Endometrium (tissue), 2 donors: ENCODE measurements at regions not wholly inside any gene's neighbourhood (a gene's known extent, or its start where the extent isn't known, plus 50 kb on each side); places are given as distances from the start of the nearest gene placed in this dataset.

ENCODE experiments used
- FAIRE-seq: peaks from 2 replicates; lab custom pipeline; 2012; peaks lifted over from hg19 to GRCh38; lab: Jason Lieb, UNC
- donor health status: control.
- donor health status: control.

- FAIRE-seq = no peak
Observed at GRCh38 chr4:12324965-12325364, 896.3 kb upstream of the HS3ST1 start.

- no peak for FAIRE-seq
Observed at GRCh38 chr4:12319765-12320164, 891.1 kb upstream of the HS3ST1 start.

- no peak for FAIRE-seq
Observed at GRCh38 chr4:12304905-12305304, 876.2 kb upstream of the HS3ST1 start.

- FAIRE-seq = no peak
Observed at GRCh38 chr4:12296366-12296765, 867.7 kb upstream of the HS3ST1 start.

GRCh38 chr4:12293906-12294525, 865.3 kb upstream of the HS3ST1 start:
- no peak for FAIRE-seq

- no peak for FAIRE-seq
Observed at GRCh38 chr4:12286351-12286750, 857.7 kb upstream of the HS3ST1 start.

- FAIRE-seq = no peak
Observed at GRCh38 chr4:12270546-12270945, 841.9 kb upstream of the HS3ST1 start.

GRCh38 chr4:12265554-12265953, 836.9 kb upstream of the HS3ST1 start:
- no peak for FAIRE-seq

GRCh38 chr4:12260453-12260852, 831.8 kb upstream of the HS3ST1 start:
- no peak for FAIRE-seq

- no peak for FAIRE-seq
Observed at GRCh38 chr4:12244973-12245372, 816.3 kb upstream of the HS3ST1 start.

GRCh38 chr4:12242354-12242753, 813.7 kb upstream of the HS3ST1 start:
- no peak for FAIRE-seq

GRCh38 chr4:12239897-12240636, 811.4 kb upstream of the HS3ST1 start:
- FAIRE-seq = no peak

GRCh38 chr4:12231098-12231497, 802.4 kb upstream of the HS3ST1 start:
- FAIRE-seq = no peak

- no peak for FAIRE-seq
Observed at GRCh38 chr4:12221031-12221430, 792.3 kb upstream of the HS3ST1 start.

GRCh38 chr4:12211636-12212035, 782.9 kb upstream of the HS3ST1 start:
- no peak for FAIRE-seq

- no peak for FAIRE-seq
Observed at GRCh38 chr4:12207396-12207795, 778.7 kb upstream of the HS3ST1 start.

GRCh38 chr4:12206091-12206490, 777.4 kb upstream of the HS3ST1 start:
- FAIRE-seq = no peak

- no peak for FAIRE-seq
Observed at GRCh38 chr4:12203945-12204344, 775.3 kb upstream of the HS3ST1 start.

- FAIRE-seq = no peak
Observed at GRCh38 chr4:12200226-12200625, 771.5 kb upstream of the HS3ST1 start.

- FAIRE-seq = no peak
Observed at GRCh38 chr4:12186526-12186925, 757.8 kb upstream of the HS3ST1 start.

GRCh38 chr4:12178614-12179610, 750.2 kb upstream of the HS3ST1 start:
- no peak for FAIRE-seq

GRCh38 chr4:12177416-12177815, 748.7 kb upstream of the HS3ST1 start:
- FAIRE-seq = no peak

GRCh38 chr4:12173496-12173895, 744.8 kb upstream of the HS3ST1 start:
- FAIRE-seq = no peak
